ENCODE measurements at regions not wholly inside any gene's neighbourhood (a gene's known extent, or its start where the extent isn't known, plus 50 kb on each side); places are given as distances from the start of the nearest gene placed in this dataset.

GRCh38 chr15:97623091-97623661 is 337.3 kb upstream of the ARRDC4 start:
- WGBS, 2 donors: 26 to 31% methylated on average over 3 of the region's 3 CpGs
- ATAC-seq (no peak), FAIRE-seq (no peak), DNase-seq (no peak)
- Histone ChIP-seq H3K4me1 (no peaks in the 10 kb centered on the region), H3K36me3 (no peaks in the 10 kb centered on the region), H3K27me3 (no peaks in the 10 kb centered on the region), H3K4me3 (no peak overlapping the region), H3K9me3 (no peaks in the 10 kb centered on the region), H3K27ac (no peak overlapping the region)
- intact Hi-C loops (cut with DNase I): no loop called here
- TF ChIP-seq CTCF (IDR thresholded peaks at IDR 0.05): no peak

- Histone ChIP-seq H3K27ac (no peak overlapping the region), H3K36me3 (no peaks in the 10 kb centered on the region), H3K9me3 (no peaks in the 10 kb centered on the region), H3K4me3 (no peak overlapping the region), H3K4me1 (no peaks in the 10 kb centered on the region), H3K27me3 (no peaks in the 10 kb centered on the region)
- DNase-seq: no peak
- no peak for ATAC-seq
- WGBS, 2 donors: 30 to 47% methylated on average over 1 of the region's 1 CpG
- no peak for TF ChIP-seq CTCF (IDR thresholded peaks at IDR 0.05)
- intact Hi-C loops (cut with DNase I): no loop called here
- FAIRE-seq: no peak
Measured at GRCh38 chr15:97627634-97628033, 332.9 kb upstream of the ARRDC4 start.

GRCh38 chr15:97645758-97646157 is 314.7 kb upstream of the ARRDC4 start:
- TF ChIP-seq CTCF (IDR thresholded peaks at IDR 0.05): no peak
- ATAC-seq (no peak), DNase-seq (no peak), FAIRE-seq (no peak)
- Histone ChIP-seq H3K4me3 (no peak overlapping the region), H3K27ac (no peak overlapping the region), H3K27me3 (no peaks in the 10 kb centered on the region), H3K4me1 (no peaks in the 10 kb centered on the region), H3K36me3 (no peaks in the 10 kb centered on the region), H3K9me3 (no peaks in the 10 kb centered on the region)
- 39 to 58% methylated on average over 2 of the region's 2 CpGs for WGBS, 2 donors
- intact Hi-C loops (cut with DNase I): no loop called here

- Histone ChIP-seq H3K4me3 (no peak overlapping the region), H3K36me3 (no peaks in the 10 kb centered on the region), H3K27me3 (no peaks in the 10 kb centered on the region), H3K9me3 (no peaks in the 10 kb centered on the region), H3K4me1 (no peaks in the 10 kb centered on the region), H3K27ac (no peak overlapping the region)
- WGBS, 2 donors: 55 to 62% methylated on average over 1 of the region's 1 CpG
- DNase-seq (no peak), FAIRE-seq (no peak), ATAC-seq (no peak)
- TF ChIP-seq CTCF (IDR thresholded peaks at IDR 0.05): no peak
- intact Hi-C loops (cut with DNase I): no loop called here
Measured at GRCh38 chr15:97648728-97649127, 311.8 kb upstream of the ARRDC4 start.

GRCh38 chr15:97652041-97652440 is 308.5 kb upstream of the ARRDC4 start:
- no peak for ATAC-seq
- Histone ChIP-seq H3K4me3 (no peak overlapping the region), H3K27ac (no peak overlapping the region), H3K36me3 (no peaks in the 10 kb centered on the region), H3K4me1 (no peaks in the 10 kb centered on the region), H3K9me3 (no peaks in the 10 kb centered on the region), H3K27me3 (no peaks in the 10 kb centered on the region)
- no peak for TF ChIP-seq CTCF (IDR thresholded peaks at IDR 0.05)
- FAIRE-seq: no peak
- no peak for DNase-seq
- intact Hi-C loops (cut with DNase I): no loop called here
- WGBS, 2 donors: 43 to 47% methylated on average over 3 of the region's 3 CpGs
